Sigmoid colon (tissue), 6 donors: ENCODE measurements at regions not wholly inside any gene's neighbourhood (a gene's known extent, or its start where the extent isn't known, plus 50 kb on each side); places are given as distances from the start of the nearest gene placed in this dataset.

Experiments used
- DNase-seq: peaks from one replicate; pipeline ENCODE4 v3.0.0-alpha.2; 2019
- H3K27ac ChIP-seq, 4 donors: fragments of 200-600 bp; sonication (generic); one replicate each; pipeline ENCODE4 v1.5.1; 2016 to 2019; ENCODE audit warnings: mild to moderate bottlenecking in 1 of 4
- H3K27me3 ChIP-seq, 3 donors: fragments of 200-600 bp; sonication (generic); one replicate each; pipeline ENCODE4 v1.5.1; 2019; ENCODE audit warnings: mild to moderate bottlenecking in 1 of 3
- H3K36me3 ChIP-seq, 4 donors: fragments of 200-600 bp; sonication (generic); one replicate each; pipeline ENCODE4 v1.5.1; 2016 to 2019
- H3K4me1 ChIP-seq, 4 donors: fragments of 200-600 bp; sonication (generic); one replicate each; pipeline ENCODE4 v1.5.1; 2017 to 2019
- H3K4me3 ChIP-seq, 4 donors: fragments of 200-600 bp; sonication (generic); one replicate each; pipeline ENCODE4 v1.5.1; 2017 to 2019; ENCODE audit warnings: mild to moderate bottlenecking in 2 of 4, moderate library complexity in 1 of 4
- H3K9me3 ChIP-seq, 4 donors: fragments of 200-600 bp in 3 of 4; sonication (generic) in 3 of 4; one replicate each; pipeline versions ENCODE4 v1.5.1 to v1.6.1; 2013 to 2019
- EP300 ChIP-seq, 4 donors: sonication (generic); formaldehyde crosslinking; IDR thresholded peaks; one replicate each; pipeline ENCODE4 v1.6.1; 2017; ENCODE audit warnings: antibody characterized with exemption in 4 of 4
- POLR2A ChIP-seq, 2 donors: fragments of 450-650 bp; IDR thresholded peaks; one replicate each; pipeline ENCODE4 v1.6.1; 2016; ENCODE audit warnings: antibody characterized with exemption in 2 of 2, mild to moderate bottlenecking in 2 of 2, moderate library complexity in 2 of 2
- POLR2AphosphoS5 ChIP-seq, 4 donors: sonication (generic); formaldehyde crosslinking; IDR thresholded peaks; one replicate each; pipeline ENCODE4 v1.6.1; 2017; ENCODE audit warnings: antibody characterized with exemption in 4 of 4
- WGBS, 2 donors: extraction: QIAGEN DNeasy Blood & Tissue Kit; methylation state at CpG; one replicate each; pipeline ENCODE4 v1.1.7; 2013; 5-methylcytosine and 5-hydroxymethylcytosine counted together
- intact Hi-C: fragments of 100-400 bp; cut with DNase I; formaldehyde crosslinking; loops from one replicate; pipeline ENCODE4 v1.15.1; 2023
- TF ChIP-seq, protein P1 (sequence below), 4 experiments: fragments of 450-650 bp in 3 of 4; fragments of 200-600 bp in 1 of 4; IDR thresholded peaks; one replicate each; pipeline ENCODE4 v1.5.1; 2016 to 2019; ENCODE audit warnings: antibody characterized with exemption in 4 of 4, mild to moderate bottlenecking in 3 of 4, moderate library complexity in 2 of 4
- donor health status: healthy with polysubstance abuse.
- donor health status: healthy.

DNA sequence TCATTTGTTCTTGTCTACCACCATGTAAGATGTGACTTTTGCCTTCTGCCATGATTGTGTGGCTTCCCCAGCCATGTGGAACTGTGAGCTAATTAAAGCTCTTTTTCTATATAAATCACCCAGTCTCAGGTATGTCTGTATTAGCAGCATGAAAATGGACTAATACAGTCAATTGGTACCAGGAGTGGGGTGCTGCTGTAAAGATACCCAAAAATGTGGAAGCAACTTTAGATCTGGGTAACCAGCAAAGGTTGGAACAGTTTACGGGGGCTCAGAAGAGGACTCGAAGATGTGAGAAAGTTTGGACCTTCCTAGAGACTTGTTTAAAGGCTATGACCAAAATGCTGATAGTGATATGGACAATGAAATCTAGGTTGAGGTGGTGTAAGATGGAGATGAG is 488.9 kb downstream of the ISL1 start:
- no peak for DNase-seq
- intact Hi-C loops, result no loop called here
- WGBS, 2 donors, result 89 to 93% methylated on average over 2 of the region's 2 CpGs
- H3K9me3 ChIP-seq, result peaks cover 0 to 8% (median 5%) of the 10 kb centered on the region in 4 donors
- TF ChIP-seq EP300 (IDR thresholded peaks at IDR 0.05) (no peak), POLR2AphosphoS5 (IDR thresholded peaks at IDR 0.05) (no peak), POLR2A (IDR thresholded peaks at IDR 0.05) (no peak)
- TF ChIP-seq, protein P1, sequence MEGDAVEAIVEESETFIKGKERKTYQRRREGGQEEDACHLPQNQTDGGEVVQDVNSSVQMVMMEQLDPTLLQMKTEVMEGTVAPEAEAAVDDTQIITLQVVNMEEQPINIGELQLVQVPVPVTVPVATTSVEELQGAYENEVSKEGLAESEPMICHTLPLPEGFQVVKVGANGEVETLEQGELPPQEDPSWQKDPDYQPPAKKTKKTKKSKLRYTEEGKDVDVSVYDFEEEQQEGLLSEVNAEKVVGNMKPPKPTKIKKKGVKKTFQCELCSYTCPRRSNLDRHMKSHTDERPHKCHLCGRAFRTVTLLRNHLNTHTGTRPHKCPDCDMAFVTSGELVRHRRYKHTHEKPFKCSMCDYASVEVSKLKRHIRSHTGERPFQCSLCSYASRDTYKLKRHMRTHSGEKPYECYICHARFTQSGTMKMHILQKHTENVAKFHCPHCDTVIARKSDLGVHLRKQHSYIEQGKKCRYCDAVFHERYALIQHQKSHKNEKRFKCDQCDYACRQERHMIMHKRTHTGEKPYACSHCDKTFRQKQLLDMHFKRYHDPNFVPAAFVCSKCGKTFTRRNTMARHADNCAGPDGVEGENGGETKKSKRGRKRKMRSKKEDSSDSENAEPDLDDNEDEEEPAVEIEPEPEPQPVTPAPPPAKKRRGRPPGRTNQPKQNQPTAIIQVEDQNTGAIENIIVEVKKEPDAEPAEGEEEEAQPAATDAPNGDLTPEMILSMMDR (IDR thresholded peaks at IDR 0.05), result no peak
- H3K27me3 ChIP-seq, result no peaks in the 10 kb centered on the region
- H3K27ac ChIP-seq, result no peak overlapping the region
- H3K4me3 ChIP-seq, result no peak overlapping the region
- no peaks in the 10 kb centered on the region for H3K36me3 ChIP-seq
- H3K4me1 ChIP-seq, result no peaks in the 10 kb centered on the region

DNA sequence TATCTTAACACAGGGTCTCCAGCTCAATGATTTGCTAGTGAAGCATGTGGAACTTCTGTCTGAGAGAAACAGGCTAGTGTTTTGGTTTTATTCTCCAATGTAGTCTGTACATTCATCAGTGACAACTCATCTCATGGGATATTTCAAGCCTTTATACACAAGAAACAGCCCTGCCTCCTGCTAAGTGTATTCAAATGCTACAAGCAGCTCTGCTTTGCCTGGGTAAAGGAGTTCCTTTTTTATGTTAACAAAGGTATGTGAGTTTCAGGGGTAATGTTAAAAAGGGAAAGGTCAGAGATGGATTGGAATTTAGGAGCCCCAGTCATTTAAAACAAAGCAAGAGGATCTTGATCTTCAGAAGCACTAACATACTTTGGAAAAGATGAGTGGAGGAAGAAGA is 498.7 kb downstream of the ISL1 start:
- Histone ChIP-seq H3K36me3 (no peaks in the 10 kb centered on the region), H3K9me3 (peaks cover 0 to 2% (median 0%) of the 10 kb centered on the region in 4 donors), H3K27ac (no peak overlapping the region), H3K27me3 (no peaks in the 10 kb centered on the region), H3K4me3 (no peak overlapping the region), H3K4me1 (no peaks in the 10 kb centered on the region)
- intact Hi-C loops, result no loop called here
- TF ChIP-seq POLR2A (IDR thresholded peaks at IDR 0.05) (no peak), POLR2AphosphoS5 (IDR thresholded peaks at IDR 0.05) (no peak), EP300 (IDR thresholded peaks at IDR 0.05) (no peak)
- no peak for DNase-seq

DNA sequence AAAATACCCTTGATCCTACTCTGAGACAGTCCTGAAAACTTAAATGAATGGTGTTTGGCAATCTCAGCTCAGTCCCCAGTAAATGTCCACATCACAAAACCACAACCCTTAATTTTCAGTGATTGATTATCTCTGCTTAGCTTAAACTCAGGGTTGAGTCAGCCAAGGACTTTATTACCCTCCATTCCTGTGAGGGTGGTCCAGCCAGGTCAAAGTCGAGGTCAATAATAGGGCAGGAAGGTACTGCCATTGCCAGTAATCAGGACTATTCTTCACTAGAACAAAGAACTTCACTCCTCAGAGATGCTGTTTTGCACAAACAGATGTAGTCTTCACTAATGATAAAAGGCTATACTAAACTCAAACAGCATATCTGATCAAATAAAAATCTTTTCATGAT is 499.4 kb downstream of the ISL1 start:
- TF ChIP-seq POLR2AphosphoS5 (IDR thresholded peaks at IDR 0.05) (no peak), POLR2A (IDR thresholded peaks at IDR 0.05) (no peak), EP300 (IDR thresholded peaks at IDR 0.05) (no peak)
- TF ChIP-seq, protein P1 (IDR thresholded peaks at IDR 0.05), result no peak
- Histone ChIP-seq H3K9me3 (no peaks in the 10 kb centered on the region), H3K27me3 (no peaks in the 10 kb centered on the region), H3K4me3 (no peak overlapping the region), H3K4me1 (no peaks in the 10 kb centered on the region), H3K27ac (no peak overlapping the region), H3K36me3 (no peaks in the 10 kb centered on the region)
- intact Hi-C loops, result no loop called here
- 4 to 11% methylated on average over 1 of the region's 1 CpG for WGBS, 2 donors
- DNase-seq, result no peak

DNA sequence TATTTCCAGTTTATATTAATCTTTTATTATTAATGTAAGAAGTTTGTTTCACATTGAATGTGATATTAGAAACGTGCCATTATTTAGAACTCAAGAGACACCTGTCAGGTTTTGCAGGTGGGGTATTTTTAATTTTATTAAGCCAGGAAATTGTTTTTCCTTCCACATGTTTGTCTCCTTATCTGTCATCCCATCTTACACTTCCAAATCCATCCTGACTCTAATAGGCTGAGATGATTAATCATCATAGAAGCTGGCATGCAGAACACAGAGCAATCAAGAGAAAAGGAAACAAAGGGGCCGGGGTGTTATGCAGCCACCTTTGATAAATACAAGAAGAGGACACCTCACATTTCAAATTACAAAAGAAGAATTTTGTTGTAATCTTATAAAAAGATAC is 506.5 kb downstream of the ISL1 start:
- WGBS, 2 donors, result 75 to 78% methylated on average over 2 of the region's 2 CpGs
- DNase-seq, result no peak
- TF ChIP-seq POLR2A (IDR thresholded peaks at IDR 0.05) (no peak), EP300 (IDR thresholded peaks at IDR 0.05) (no peak), POLR2AphosphoS5 (IDR thresholded peaks at IDR 0.05) (no peak)
- TF ChIP-seq, protein P1 (IDR thresholded peaks at IDR 0.05), result no peak
- Histone ChIP-seq H3K4me1 (no peaks in the 10 kb centered on the region), H3K9me3 (no peaks in the 10 kb centered on the region), H3K27ac (no peak overlapping the region), H3K4me3 (no peak overlapping the region), H3K36me3 (no peaks in the 10 kb centered on the region), H3K27me3 (no peaks in the 10 kb centered on the region)
- intact Hi-C loops, result no loop called here

DNA sequence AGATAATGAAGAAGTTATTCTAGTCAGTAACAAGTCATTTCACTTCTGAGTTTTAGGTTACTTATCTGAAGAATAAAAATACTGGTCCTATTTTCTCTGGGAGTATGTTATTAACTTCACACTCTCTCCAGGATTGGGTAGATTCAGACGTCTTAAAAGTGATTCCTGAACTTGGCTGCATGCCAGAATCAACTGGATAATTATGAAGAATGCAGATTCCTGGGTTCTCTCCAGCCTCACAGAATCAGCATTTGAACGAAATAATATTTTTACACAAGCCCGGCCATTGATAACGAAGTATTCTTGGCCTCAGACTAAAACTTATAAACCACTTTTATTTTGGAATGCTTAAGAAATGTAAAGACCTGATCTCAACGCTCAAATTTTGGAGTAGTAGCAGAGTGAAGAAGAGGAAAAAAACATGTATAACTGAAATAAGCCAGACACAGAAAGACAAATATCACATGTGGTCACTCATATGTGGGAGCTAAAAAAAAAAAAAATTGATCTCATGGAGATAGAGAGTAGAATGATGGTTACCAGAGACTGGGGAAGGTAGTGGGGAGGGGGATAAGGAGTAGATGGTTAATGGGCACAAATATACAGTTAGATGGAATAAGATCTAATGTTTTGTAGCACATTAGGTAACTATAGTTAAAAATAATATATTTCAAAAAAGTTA is 507.3 kb downstream of the ISL1 start:
- WGBS, 2 donors, result 75 to 76% methylated on average over 5 of the region's 5 CpGs
- intact Hi-C loops, result no loop called here

More for the DNA sequence above, 507.3 kb downstream of the ISL1 start:
- H3K4me3 ChIP-seq, result no peak overlapping the region
- DNase-seq, result no peak
- TF ChIP-seq POLR2A (IDR thresholded peaks at IDR 0.05), result no peak
- TF ChIP-seq POLR2AphosphoS5 (IDR thresholded peaks at IDR 0.05), result no peak
- TF ChIP-seq EP300 (IDR thresholded peaks at IDR 0.05), result no peak
- TF ChIP-seq, protein P1 (IDR thresholded peaks at IDR 0.05), result no peak
- no peaks in the 10 kb centered on the region for H3K4me1 ChIP-seq
- no peaks in the 10 kb centered on the region for H3K36me3 ChIP-seq
- no peaks in the 10 kb centered on the region for H3K9me3 ChIP-seq
- H3K27ac ChIP-seq, result no peak overlapping the region
- no peaks in the 10 kb centered on the region for H3K27me3 ChIP-seq
